ENCODE measurements at regions not wholly inside any gene's neighbourhood (a gene's known extent, or its start where the extent isn't known, plus 50 kb on each side); places are given as distances from the start of the nearest gene placed in this dataset.
"Not testable (repeated sequence)": the region's sequence is repeated elsewhere in the genome, so short reads cannot be mapped to it uniquely, and the experiment has no call there.

DNA sequence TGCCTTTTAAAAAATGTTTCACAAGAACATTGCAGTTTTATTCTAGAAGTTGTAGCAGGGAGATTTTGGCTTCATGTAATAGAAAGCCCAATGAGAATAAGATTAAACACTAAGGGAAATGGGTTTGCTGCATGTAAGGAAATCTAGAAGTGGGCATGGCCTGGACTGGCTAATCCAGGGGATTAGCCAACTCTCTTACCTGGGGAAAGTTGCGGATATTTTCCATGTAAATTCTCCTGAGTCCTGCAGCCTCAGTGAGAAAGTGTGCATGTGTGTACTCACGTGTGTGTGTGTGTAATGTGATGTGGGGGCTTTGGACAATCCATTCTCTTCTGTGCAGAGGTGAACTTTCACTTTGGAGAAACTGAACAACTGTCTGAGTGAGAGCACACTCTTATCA is 775.1 kb upstream of the TPTE start:
- DNase-seq = not testable (repeated sequence)

DNA sequence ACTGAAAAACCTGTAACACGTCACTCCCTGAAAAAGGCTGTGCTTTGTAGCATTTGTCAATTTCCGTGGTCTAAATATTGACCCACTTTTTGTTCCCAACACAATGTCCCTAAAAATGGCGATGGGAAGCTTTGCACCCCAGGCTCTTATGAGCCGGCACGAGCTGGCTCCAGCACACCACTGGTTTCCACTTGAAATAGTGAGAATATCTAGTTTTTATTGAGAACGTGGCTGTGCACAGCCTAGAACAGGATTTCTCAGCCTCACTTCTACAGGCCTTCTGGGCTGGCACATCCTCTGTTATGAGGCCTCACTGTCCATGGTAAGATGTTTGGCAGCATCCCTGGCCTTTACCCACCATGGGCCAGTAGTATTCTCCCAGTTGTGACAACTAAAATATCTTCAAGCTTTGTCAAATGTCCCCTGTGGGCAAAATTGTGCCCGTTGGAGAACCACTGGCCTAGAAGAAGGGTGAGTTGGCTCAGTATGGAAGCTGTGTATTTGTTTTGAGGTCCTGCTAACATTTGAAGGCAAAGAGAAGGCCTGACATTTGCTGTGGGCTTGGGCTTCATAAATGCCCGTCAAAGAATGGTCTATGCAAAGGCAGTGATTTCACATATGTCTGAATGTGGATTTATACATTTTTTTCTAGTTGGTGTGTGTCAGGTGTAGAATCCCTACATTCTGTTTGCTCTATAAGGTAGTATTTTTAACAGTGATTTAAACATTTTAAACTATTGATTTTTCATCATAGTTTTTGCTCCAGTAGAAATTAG is 774.4 kb upstream of the TPTE start:
- not testable (repeated sequence) for DNase-seq

DNA sequence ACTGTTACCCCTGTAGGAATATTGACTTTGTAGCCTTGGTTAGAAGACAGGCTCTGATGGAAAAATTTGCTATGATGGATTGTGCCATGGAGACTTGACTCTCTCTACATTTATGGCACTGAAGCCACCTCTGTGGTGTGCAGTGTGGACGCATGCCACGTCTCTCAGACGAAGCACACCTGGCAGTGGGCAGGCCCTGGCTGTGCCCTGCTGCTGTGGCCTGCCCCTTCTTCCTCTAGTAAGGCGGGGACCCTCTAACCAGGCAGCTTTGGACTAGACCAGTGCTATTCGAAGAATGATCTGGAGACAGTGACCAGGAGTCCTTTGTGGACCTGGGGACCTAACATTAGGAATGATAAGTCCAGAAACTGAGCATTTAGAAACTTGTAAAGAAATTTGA is 773.5 kb upstream of the TPTE start:
- DNase-seq = not testable (repeated sequence)

DNA sequence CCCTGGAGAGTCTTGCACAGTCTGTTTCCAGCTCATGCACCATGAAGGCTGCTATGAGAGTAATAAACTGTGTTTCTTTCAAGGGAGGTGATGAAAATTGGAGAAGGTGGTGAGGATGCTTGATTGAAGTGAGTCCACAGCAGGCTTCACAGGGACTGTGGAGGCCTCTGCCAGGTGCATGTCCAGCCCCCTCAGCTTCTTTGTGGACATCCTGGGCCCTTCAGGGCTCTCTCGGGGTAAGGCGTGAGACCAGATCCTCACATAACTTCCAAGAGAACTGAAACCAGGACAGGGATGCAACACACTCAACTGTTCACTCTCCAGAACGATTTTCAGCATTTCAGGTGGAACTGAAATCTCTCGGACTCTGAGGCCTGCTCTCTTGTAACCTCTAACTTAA is 772.9 kb upstream of the TPTE start:
- not testable (repeated sequence) for DNase-seq

DNA sequence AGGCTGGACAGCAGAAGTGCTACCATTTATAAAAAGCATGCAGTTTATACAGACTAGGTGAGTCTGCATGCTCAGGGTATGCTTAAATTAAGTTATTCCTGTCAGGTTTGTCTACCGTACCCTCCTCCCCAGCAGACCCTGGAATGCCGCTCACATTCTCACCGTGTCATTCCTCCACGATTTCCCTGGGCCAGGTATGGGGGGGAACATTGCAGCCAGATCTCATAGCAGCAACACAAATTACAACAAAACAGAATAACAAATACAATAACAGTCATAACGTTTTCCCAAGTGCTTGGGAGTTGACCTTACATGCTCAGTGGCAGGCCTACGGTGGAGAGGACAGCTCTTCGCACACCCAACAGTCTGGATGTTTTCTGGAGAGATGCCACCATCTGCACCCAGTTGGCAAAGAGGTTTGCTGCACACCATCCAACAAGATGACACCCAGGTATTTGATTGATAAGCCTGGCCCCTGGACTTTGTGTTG is 771.6 kb upstream of the TPTE start:
- not testable (repeated sequence) for DNase-seq

DNA sequence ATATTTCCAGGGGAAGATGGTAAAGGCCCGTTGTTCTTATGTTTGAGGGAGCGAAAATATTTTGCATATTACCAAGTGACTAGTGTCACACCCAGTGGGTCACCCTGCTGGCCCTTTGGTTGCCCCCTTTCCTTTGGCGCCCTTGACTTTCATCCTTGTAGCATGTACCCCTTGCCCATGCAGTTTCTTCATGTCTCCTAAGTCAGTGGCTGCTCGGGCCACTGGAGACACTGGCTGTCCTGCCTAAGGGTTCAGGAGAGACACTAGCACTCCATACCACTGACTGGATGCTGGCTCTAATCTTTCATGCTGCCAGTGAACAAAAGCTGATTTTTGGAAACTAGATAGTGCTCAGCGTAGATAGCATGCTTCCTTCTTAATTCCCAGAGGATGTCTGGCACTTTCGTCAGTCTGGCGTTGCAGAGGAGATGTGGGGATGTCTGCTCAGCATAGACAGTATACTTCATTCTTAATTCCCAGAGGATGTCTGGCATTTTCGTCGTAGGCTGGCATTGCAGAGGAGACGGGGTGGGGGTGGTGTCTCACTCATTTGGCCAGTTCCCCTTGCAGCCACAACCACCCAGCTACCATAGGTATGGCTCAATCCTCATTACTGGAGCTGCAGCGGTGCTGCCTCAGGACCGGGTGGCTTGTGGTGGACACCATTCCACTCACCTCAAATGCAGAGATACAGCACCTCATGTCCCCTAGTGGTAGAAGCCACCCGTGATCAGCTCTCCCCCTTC is 770.9 kb upstream of the TPTE start:
- DNase-seq = no peak

DNA sequence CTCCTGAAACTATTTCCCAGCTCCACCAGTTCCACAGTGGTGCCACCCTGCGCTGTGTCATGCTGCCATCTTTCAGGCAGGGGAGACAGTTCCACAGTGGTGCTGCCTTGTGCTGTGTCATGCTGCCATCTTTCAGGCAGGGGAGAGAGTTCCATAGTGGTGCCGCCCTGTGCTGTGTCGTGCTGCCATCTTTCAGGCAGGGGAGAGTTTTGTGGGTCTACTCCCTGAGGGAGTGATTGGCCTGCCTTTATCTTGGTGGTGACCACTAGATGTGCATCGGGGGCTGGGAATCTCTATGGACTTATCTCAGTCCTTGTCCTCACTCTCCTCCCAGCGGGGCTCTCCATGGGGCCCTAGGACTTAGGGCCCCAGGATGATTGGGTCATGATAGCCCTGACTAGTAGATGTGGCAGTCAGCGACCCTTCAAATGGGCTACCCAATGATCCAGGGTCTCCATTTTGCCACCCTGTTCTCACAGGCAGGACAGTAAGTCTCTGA is 770.2 kb upstream of the TPTE start:
- not testable (repeated sequence) for DNase-seq

DNA sequence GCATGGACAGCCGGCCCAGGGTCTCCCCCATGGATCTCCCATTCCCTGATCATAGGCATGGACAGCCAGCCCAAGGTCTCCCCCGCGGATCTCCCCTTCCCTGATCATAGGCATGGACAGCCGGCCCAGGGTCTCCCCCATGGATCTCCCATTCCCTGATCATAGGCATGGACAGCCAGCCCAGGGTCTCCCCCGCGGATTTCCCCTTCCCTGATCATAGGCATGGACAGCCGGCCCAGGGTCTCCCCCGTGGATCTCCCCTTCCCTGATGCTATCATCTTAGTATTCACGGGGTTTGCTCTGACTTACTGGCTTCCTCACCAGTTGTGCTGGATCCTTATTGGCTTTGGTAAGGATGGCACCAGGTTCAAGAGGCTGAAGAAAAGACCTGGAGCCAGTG is 769.4 kb upstream of the TPTE start:
- DNase-seq = not testable (repeated sequence)

DNA sequence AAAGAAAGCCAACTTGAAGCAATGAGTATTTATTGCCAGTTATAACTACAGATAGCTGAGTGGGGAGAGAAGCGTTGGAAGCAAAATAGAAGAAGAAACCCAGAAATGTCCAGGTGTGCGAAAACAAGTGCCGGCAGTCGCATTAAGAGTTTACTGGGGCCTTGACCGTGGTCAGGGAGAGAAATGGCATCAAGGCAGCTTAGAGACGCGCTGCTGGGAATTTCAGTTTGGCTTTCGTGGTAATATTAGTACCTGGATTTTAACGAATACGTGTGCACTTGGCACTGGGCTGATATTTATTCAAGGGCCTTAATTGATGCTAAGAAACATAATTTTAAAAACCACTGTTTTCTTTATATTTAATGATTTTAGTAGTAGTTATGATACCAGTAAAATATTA is 767.9 kb upstream of the TPTE start:
- DNase-seq = not testable (repeated sequence)

DNA sequence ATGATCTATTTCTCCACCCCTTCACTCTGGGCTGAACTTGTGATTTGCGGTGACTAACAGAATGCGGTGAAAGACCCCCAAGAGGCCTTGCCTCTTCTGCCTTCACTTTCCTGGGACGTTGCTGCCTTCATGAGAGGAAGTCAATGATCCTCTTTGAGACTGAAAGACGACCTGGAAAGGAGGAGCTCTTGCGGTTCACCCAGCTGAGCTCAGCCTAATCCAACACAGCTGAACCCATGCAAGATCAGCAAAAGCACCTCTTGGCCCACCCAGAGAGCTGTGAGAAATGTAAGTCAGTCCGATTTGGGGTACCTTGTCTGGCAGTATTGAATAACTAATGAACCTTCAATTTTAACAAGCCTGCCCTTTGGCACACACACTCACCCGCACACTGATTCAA is 767.4 kb upstream of the TPTE start:
- no peak for DNase-seq

DNA sequence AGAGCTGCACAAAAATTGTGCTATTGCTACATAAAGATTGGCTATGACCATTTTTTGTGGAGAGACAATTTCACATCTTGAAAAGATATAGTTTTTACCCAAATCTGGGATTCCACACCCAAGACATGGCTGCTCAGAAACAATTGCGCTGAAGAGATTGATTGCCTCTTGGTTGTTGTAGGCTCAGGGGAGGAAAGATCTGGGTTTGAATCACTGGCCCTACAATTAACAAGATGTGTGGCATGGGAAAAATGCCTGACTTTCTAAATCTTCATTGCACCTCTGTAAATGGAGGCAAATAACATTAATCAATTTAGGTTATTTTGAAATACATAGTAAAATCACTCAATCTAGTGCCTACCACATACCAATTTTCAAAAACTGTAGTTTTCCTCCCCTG is 766.9 kb upstream of the TPTE start:
- not testable (repeated sequence) for DNase-seq

DNA sequence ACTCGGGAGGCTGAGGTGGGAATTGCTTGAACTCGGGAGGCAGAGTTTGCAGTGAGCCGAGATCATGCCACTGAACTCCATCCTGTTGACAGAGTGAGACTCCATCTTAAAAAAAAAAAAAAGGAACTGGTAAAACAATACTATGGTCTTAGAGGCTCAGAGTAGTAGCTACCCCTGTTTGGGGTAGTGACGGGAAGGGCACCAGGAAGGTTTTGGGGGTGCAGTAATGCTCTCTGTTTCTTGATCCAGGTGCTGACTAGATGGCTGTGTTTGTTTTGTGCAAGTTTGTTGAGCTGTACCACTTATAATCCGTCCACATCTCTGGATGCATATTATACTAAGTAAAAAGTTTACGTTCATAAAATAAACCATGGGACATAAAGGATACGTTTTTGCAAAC is 765.8 kb upstream of the TPTE start:
- DNase-seq = no peak

DNA sequence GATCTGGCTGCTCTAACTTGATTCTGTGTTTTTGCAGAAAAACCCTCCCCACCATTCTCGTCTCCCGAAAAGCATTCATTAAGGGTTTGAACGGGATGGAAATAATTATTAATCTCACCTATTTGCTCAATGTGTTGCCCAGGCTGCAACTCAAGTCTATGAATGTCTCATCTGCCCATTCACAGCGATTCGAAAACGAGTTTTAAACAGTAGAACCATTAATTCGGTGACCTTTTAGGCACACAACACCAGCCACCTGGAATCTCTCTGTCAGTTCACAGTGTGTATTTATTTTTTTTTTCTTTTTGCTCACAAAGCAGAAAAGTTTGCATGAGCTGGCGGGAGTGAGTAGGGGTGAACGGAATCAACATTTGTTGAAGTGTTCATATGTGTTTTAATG is 764.7 kb upstream of the TPTE start:
- DNase-seq = no peak

DNA sequence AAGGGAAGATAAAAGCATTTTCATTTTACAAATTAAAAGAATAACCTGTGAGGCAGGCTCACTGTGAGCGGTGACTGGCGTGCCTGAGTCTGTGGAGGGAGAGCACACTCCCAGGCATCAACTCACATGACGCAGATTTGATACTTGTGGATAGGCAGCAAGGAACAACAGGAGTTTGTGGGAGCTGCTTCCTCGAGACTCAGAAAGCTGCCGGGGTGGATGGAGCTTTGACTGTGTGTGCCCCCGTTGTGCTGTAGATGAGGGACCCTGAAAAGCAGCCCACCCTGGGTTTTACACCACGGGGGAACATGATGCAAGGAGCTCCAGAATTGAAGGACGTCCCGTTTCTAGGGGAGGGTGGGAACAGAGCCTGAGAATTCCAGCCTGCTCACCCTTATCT is 764.3 kb upstream of the TPTE start:
- DNase-seq = not testable (repeated sequence)

DNA sequence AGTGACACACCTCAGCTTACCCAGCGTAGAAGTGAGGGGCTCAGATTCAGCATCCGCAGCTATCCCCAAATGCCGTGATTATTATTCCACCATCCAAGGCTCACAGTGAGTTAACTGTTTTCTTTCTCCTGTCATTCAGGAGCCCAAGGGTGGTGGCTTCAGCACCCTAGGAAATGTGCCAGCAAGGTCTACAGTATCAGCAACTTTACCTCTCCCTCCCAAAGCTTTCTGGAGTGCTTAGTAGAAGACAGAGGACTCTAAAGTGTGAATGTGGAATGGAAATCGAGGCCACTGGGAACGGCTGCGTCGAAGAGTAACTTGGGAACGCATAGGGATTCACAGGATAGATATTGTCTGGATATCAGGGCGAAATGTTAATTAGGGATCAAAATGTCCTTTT is 763.8 kb upstream of the TPTE start:
- not testable (repeated sequence) for DNase-seq

DNA sequence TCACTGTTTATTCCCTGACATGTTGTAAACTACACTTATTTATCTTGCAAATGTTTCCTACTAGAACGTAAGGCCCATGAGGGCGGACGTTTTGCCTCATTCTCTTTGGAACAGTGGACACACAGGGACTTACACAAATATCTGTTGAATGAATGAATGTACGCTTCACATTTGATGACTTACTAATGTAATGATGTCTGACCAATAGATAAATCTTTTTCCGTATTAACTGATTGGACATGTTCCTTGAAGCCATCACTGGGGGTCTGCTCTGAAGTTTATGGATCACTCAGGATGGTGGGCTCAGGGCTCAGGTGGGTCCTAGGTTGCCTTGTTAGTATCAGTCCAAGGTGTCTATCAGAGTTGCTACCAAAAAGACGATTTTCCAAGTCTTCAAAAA is 763.2 kb upstream of the TPTE start:
- no peak for DNase-seq

DNA sequence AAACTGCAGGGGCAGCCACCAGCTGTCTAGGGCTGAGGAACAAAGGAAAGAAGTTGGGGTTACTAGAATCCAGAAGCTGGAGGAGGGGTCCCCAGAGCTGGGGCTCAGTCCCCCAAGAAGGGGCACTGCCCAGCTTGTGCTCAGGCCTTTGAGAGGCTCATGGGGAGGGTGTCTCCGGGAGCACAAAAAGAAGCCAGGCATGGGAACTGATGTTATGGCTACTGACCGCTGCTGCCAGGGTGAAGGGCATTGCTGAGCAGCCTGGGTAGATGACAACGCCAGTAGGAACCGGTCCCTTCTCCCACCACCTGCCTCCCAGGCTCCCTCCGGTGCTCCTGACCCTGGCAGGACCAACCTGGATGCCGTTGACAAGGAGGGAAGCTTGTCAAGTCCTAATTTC is 762.5 kb upstream of the TPTE start:
- DNase-seq = no peak

DNA sequence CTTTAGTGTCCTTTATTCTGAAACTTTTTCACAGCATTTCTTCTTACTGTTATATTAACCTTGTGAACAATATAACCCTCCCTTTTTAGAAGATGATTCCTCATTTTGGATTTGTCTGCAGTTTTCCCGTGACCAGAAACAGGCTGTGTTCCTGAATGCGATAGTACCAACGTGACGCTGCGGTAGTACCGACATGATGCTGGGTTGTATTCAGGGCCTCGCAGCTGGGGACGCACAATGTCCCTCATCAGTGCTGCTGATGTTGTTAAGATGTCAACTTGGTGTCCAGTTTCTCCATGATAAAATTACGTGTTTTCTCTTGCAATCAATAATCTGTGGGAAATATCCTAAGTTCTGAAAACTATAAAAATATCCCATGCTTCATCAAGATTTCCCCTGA is 761.4 kb upstream of the TPTE start:
- no peak for DNase-seq

DNA sequence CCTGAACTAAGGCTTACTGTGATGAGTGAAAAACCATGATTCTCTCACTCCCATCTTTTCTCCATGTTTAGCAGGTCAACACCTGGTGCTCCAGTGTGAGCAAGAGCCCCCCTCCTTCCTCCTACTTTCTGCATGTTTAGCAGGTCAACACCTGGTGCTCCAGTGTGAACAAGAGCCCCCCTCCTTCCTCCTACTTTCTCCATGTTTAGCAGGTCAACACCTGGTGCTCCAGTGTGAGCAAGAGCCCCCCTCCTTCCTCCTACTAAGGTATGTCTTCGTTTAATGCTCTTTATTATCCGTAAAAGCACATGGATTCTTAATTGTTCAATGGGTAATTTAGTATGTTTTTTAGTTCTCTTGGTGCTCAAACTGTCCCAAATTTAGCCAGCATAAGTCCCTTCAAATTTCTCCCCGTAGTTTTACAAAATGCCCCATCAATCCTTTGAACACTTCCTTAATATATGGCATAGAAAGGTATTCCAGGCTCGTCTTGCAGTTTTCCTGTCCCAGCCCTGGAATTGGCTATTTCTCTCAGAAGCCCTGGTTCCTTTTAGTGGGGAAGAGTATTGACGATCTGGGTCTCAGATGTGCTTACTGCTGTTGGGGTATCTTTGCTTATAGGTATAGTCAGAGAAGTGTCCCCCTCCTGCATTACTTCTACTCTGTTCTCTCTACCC is 760.8 kb upstream of the TPTE start:
- no peak for DNase-seq

DNA sequence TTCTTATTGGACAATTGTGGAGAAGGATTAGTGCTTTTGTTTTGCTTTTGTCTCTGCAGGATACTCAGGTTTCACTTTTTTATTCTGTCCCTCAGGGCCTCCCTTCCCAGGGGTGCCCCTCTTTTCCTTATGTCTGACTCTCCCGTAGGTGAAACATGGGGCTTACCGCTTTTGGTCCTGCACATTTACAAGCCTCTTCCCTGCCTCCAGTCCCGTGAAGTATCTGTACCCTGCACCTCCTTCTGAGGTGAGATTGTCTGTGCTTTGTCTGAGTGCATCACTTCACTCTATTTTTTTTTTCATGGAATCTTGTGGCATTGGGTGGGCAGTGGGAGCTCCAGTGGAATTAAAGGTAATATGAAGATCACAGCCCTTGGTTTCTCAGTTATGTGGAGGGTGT is 758.1 kb upstream of the TPTE start:
- no peak for DNase-seq

DNA sequence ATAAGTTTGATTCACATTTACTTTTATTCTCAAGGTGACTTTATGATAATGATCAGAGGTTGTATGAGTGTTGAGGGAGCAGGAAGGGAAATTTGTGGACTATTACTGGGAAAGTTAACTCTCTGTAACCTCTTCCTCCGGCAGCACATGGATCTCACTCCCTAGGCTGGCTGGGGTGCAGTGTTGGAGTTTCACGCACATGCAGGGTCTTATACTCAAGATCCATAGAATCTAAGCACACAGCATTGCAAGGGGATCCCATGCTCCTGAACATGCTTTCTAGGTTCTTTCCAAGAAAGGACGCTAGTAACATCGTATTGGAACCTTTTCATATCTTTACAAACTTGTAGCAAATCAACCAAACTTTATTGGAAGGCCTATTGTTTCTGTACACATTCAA is 757.6 kb upstream of the TPTE start:
- DNase-seq = no peak

DNA sequence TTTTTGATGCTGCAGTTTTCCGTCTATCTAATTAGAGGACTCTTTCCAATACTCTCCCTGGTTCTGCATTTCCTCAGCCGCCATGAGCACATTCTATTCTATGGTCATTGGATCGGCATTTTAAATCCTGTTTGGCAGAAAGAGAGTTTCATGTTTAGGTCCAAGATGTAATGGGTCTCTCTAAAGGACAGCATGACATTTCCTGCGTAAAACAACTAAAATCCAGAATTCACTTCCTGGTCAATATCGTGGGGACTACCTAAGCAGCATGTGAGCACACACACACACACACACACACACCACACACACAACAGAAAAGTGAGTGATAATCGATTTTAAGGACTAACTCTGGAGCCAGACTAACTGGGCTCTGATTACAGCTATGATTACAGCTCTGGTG is 757.1 kb upstream of the TPTE start:
- not testable (repeated sequence) for DNase-seq

DNA sequence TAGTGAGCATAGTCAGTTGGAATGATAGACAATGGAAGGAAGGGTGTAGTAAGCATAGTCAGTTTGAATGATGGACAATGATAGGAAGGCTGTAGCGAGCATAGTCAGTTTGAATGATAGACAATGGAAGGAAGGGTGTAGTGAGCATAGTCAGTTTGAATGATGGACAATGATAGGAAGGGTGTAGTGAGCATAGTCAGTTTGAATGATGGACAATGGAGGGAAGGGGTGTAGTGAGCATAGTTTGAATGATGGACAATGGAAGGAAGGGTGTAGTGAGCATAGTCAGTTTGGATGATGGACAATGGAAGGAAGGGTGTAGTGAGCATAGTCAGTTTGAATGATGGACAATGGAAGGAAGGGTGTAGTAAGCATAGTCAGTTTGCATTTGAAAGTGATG is 755.8 kb upstream of the TPTE start:
- DNase-seq = not testable (repeated sequence)

Data from activated CD4-positive, alpha-beta T cell treated with anti-CD3 and anti-CD28 coated beads for 1 hour (primary cell).